Neural cell (in vitro differentiated cells): ENCODE measurements at regions not wholly inside any gene's neighbourhood (a gene's known extent, or its start where the extent isn't known, plus 50 kb on each side); places are given as distances from the start of the nearest gene placed in this dataset.

Experiments used
- H2AFZ ChIP-seq: fragments of 200-600, 300-800 bp; sonication (generic), shearing (Covaris generic); 2 replicates; pipeline ENCODE4 v1.6.0; 2014; ENCODE audit warnings: low read depth, mild to moderate bottlenecking, antibody characterized with exemption, low read length, moderate library complexity
- H3F3A ChIP-seq: fragments of 200-600 bp; shearing (Covaris generic); 2 replicates; pipeline ENCODE4 v1.6.1; 2016; ENCODE audit warnings: mild to moderate bottlenecking, moderate library complexity, mixed read lengths, antibody characterized with exemption, low read length; ENCODE audit not compliant: insufficient read depth, poor library complexity, severe bottlenecking
- H3K27ac ChIP-seq: fragments of 200-600, 300-800 bp; sonication (generic), shearing (Covaris generic); 2 replicates; pipeline ENCODE4 v1.5.1; 2014; ENCODE audit warnings: mild to moderate bottlenecking, low read length, moderate library complexity
- H3K27me3 ChIP-seq: fragments of 300-800, 200-600 bp; sonication (generic), shearing (Covaris generic); 2 replicates; pipeline ENCODE4 v1.6.0; 2014; ENCODE audit warnings: mild to moderate bottlenecking, low read depth, low read length, moderate library complexity; ENCODE audit not compliant: insufficient read depth
- H3K36me3 ChIP-seq: fragments of 300-800, 200-600 bp; sonication (generic), shearing (Covaris generic); 2 replicates; pipeline ENCODE4 v1.5.1; 2014; ENCODE audit warnings: mild to moderate bottlenecking, antibody characterized with exemption, low read length, moderate library complexity; ENCODE audit not compliant: insufficient read depth
- H3K4me2 ChIP-seq: fragments of 300-800, 200-600 bp; sonication (generic), shearing (Covaris generic); 2 replicates; pipeline ENCODE4 v1.6.0; 2014; ENCODE audit warnings: mild to moderate bottlenecking, low read length
- H3K4me3 ChIP-seq: fragments of 300-800, 200-600 bp; sonication (generic), shearing (Covaris generic); 2 replicates; pipeline ENCODE4 v1.5.1; 2014; ENCODE audit warnings: mild to moderate bottlenecking, low read length, moderate library complexity
- H3K79me2 ChIP-seq: fragments of 200-600 bp; shearing (Covaris generic); replicated peaks from 2 replicates; pipeline ENCODE4 v1.6.0; 2014; ENCODE audit warnings: mild to moderate bottlenecking, low read length, moderate library complexity; ENCODE audit not compliant: insufficient read depth
- H3K9ac ChIP-seq: fragments of 300-800, 200-600 bp; sonication (generic), shearing (Covaris generic); 2 replicates; pipeline ENCODE4 v1.6.1; 2016; ENCODE audit warnings: mild to moderate bottlenecking, low read length, mixed read lengths
- H3K9me2 ChIP-seq: fragments of 200-600 bp; shearing (Covaris generic); 2 replicates; pipeline ENCODE4 v1.6.1; 2016; ENCODE audit warnings: mild to moderate bottlenecking, low read length, mixed read lengths; ENCODE audit not compliant: insufficient read depth
- H3K9me3 ChIP-seq: fragments of 200-600, 300-800 bp; sonication (generic), shearing (Covaris generic); 2 replicates; pipeline ENCODE4 v1.6.1; 2016; ENCODE audit warnings: mild to moderate bottlenecking, mixed run types, low read length, moderate library complexity, mixed read lengths
- H4K20me1 ChIP-seq: fragments of 200-600 bp; shearing (Covaris generic); 2 replicates; pipeline ENCODE4 v1.6.1; 2016; ENCODE audit warnings: mild to moderate bottlenecking, mixed run types; ENCODE audit not compliant: insufficient read depth
- EP300 ChIP-seq: fragments of 450-650 bp; conservative IDR thresholded peaks from 2 replicates; pipeline ENCODE4 v1.6.1; 2014; ENCODE audit warnings: antibody characterized with exemption, mild to moderate bottlenecking, moderate library complexity; ENCODE audit not compliant: poor library complexity, severe bottlenecking
- EZH2 ChIP-seq: fragments of 200-600, 300-800 bp; shearing (Covaris generic), sonication (generic); IDR thresholded peaks from 2 replicates; pipeline ENCODE4 v1.6.1; 2014; ENCODE audit warnings: antibody characterized with exemption, low read length, borderline replicate concordance, mild to moderate bottlenecking; ENCODE audit not compliant: insufficient read depth, poor library complexity, severe bottlenecking
- MXI1 ChIP-seq: fragments of 450-650 bp; conservative IDR thresholded peaks from 2 replicates; pipeline ENCODE4 v1.6.1; 2014; ENCODE audit warnings: antibody characterized with exemption, mild to moderate bottlenecking; ENCODE audit not compliant: poor library complexity, severe bottlenecking
- POLR2AphosphoS5 ChIP-seq: IDR thresholded peaks from 2 replicates; pipeline ENCODE4 v1.6.1; 2012
- RAD21 ChIP-seq: fragments of 450-650 bp; conservative IDR thresholded peaks from 2 replicates; pipeline ENCODE4 v1.6.1; 2014; ENCODE audit warnings: antibody characterized with exemption, mild to moderate bottlenecking, moderate library complexity
- SMC3 ChIP-seq: fragments of 450-650 bp; conservative IDR thresholded peaks from 2 replicates; pipeline ENCODE4 v1.6.1; 2014; ENCODE audit warnings: antibody characterized with exemption, mild to moderate bottlenecking, moderate library complexity; ENCODE audit not compliant: poor library complexity
- TAF1 ChIP-seq: IDR thresholded peaks from 2 replicates; pipeline ENCODE4 v1.6.1; 2012; ENCODE audit warnings: low read depth
- TF ChIP-seq, protein P1 (sequence below): fragments of 450-650 bp; IDR thresholded peaks from 2 replicates; pipeline ENCODE4 v1.5.1; 2014; ENCODE audit warnings: antibody characterized with exemption, mild to moderate bottlenecking, moderate library complexity; ENCODE audit not compliant: poor library complexity, severe bottlenecking
- TF ChIP-seq, protein P2 (sequence below): IDR thresholded peaks from 2 replicates; pipeline ENCODE4 v1.6.1; 2012; ENCODE audit warnings: borderline replicate concordance

DNA sequence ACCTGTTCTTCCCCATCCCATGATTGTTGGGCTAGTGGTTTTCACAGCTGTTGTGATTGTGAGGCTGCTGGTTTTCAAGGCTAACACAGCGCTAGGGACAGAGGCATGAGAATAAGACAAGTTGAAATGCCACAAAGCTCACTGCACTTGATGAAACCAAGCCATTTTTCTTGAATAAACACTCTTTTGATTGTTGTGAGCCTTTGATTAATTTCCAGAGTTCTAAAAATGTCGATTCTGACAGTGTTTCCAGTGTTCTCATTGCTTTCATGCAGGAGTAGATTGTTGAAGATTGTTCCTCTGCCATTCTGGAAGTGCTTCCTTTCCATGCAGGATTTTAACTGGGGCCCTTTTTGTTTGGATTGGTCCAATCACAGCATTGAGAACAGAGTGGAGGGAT is 134.9 kb upstream of the GRIK3 start:
- TF ChIP-seq, protein P1, sequence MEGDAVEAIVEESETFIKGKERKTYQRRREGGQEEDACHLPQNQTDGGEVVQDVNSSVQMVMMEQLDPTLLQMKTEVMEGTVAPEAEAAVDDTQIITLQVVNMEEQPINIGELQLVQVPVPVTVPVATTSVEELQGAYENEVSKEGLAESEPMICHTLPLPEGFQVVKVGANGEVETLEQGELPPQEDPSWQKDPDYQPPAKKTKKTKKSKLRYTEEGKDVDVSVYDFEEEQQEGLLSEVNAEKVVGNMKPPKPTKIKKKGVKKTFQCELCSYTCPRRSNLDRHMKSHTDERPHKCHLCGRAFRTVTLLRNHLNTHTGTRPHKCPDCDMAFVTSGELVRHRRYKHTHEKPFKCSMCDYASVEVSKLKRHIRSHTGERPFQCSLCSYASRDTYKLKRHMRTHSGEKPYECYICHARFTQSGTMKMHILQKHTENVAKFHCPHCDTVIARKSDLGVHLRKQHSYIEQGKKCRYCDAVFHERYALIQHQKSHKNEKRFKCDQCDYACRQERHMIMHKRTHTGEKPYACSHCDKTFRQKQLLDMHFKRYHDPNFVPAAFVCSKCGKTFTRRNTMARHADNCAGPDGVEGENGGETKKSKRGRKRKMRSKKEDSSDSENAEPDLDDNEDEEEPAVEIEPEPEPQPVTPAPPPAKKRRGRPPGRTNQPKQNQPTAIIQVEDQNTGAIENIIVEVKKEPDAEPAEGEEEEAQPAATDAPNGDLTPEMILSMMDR = no peak
- TF ChIP-seq SMC3 = no peak
- TF ChIP-seq EZH2 = no peak
- TF ChIP-seq, protein P2, sequence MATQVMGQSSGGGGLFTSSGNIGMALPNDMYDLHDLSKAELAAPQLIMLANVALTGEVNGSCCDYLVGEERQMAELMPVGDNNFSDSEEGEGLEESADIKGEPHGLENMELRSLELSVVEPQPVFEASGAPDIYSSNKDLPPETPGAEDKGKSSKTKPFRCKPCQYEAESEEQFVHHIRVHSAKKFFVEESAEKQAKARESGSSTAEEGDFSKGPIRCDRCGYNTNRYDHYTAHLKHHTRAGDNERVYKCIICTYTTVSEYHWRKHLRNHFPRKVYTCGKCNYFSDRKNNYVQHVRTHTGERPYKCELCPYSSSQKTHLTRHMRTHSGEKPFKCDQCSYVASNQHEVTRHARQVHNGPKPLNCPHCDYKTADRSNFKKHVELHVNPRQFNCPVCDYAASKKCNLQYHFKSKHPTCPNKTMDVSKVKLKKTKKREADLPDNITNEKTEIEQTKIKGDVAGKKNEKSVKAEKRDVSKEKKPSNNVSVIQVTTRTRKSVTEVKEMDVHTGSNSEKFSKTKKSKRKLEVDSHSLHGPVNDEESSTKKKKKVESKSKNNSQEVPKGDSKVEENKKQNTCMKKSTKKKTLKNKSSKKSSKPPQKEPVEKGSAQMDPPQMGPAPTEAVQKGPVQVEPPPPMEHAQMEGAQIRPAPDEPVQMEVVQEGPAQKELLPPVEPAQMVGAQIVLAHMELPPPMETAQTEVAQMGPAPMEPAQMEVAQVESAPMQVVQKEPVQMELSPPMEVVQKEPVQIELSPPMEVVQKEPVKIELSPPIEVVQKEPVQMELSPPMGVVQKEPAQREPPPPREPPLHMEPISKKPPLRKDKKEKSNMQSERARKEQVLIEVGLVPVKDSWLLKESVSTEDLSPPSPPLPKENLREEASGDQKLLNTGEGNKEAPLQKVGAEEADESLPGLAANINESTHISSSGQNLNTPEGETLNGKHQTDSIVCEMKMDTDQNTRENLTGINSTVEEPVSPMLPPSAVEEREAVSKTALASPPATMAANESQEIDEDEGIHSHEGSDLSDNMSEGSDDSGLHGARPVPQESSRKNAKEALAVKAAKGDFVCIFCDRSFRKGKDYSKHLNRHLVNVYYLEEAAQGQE = no peak
- TF ChIP-seq MXI1 = no peak
- TF ChIP-seq EP300 = no peak
- TF ChIP-seq POLR2AphosphoS5 = no peak
- H4K20me1 ChIP-seq = no peaks in the 10 kb centered on the region
- H3F3A ChIP-seq = no peaks in the 10 kb centered on the region
- no peak overlapping the region for H3K9ac ChIP-seq
- no peaks in the 10 kb centered on the region for H3K9me2 ChIP-seq
- H3K27ac ChIP-seq = no peak overlapping the region
- H3K9me3 ChIP-seq = no peaks in the 10 kb centered on the region
- H3K4me3 ChIP-seq = no peak overlapping the region
- H3K79me2 ChIP-seq = no peaks in the 10 kb centered on the region
- H3K4me2 ChIP-seq = no peak overlapping the region
- H3K27me3 ChIP-seq = no peaks in the 10 kb centered on the region
- no peak overlapping the region for H2AFZ ChIP-seq
- H3K36me3 ChIP-seq = no peaks in the 10 kb centered on the region

DNA sequence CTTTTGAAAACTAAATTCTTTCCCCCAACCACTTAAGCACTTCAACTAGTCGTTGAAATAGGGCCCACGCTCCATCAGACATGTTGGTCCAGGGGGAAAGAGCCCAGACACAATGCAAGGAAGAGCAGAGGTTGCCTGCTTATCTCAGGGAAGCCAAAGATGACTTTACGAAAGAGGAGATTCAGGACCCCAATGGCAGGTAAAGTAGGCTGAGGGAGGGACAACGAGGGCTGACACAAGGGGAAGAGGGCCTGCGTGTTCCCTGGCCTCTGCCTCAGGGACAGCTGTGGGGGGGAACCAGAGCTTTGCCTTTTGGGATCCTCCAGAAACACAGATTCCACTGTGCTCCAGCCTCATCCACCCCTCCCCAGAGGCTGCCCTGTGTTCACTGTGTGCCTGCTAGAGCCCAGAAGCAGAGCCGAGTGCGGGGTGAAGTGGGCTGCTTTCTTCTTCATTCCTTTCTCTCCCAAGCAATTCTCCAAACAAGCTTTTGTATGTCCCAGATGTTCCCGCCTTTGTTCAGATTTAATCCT is 135.5 kb upstream of the GRIK3 start:
- no peaks in the 10 kb centered on the region for H3K27me3 ChIP-seq
- no peaks in the 10 kb centered on the region for H3K9me3 ChIP-seq
- H3K9ac ChIP-seq = no peak overlapping the region
- no peaks in the 10 kb centered on the region for H3K79me2 ChIP-seq
- no peaks in the 10 kb centered on the region for H3K9me2 ChIP-seq
- H2AFZ ChIP-seq = no peak overlapping the region
- no peaks in the 10 kb centered on the region for H3F3A ChIP-seq
- no peaks in the 10 kb centered on the region for H4K20me1 ChIP-seq
- H3K27ac ChIP-seq = no peak overlapping the region
- TF ChIP-seq, protein P2 = no peak
- TF ChIP-seq SMC3 (no peak), POLR2AphosphoS5 (no peak), EZH2 (no peak), EP300 (no peak), TAF1 (no peak), RAD21 (no peak), MXI1 (no peak)
- TF ChIP-seq, protein P1 = no peak
- H3K4me2 ChIP-seq = no peak overlapping the region
- no peak overlapping the region for H3K4me3 ChIP-seq
- no peaks in the 10 kb centered on the region for H3K36me3 ChIP-seq
